ENCODE measurements at regions not wholly inside any gene's neighbourhood (a gene's known extent, or its start where the extent isn't known, plus 50 kb on each side); places are given as distances from the start of the nearest gene placed in this dataset.

- DNase-seq = peak; percentile 32
These were observed 71.4 kb upstream of the RAB4A start for GRCh38 chr1:229199261-229200243.

DNA sequence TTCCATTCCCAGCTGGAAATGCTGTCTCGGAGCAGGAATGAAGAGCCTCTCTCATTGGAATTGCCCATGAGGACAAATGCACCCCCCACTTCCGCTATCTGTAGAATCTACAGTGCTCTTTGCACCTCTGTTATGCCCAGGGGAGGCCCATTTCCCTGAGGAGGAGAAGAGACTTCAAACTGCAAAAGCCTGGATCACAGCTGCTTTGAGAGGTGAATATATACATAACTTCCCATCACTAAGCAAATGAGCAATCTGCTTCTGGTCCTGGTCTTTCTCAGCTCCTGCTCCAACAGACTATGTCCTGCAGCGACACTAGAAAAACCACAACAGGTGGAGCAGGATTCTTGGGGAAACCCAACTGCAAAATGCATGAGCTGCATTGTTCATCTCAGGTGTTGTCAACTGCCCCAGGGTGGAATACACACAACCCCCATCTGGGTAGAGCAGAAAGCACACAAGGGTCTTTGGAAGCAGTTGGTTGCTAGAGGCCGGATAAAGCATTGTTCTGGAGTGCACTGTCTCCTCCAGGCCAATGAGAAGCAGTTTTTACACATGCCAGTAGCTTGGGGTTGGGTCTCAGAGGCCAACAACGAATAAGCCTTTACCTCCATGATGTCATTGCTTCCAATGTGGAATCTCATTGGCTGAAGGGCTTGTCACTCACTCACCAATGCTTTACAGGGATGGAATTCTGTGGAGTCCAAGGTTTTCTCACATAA lies 67.7 kb upstream of the RAB4A start:
- DNase-seq = peak; percentile 10

- DNase-seq = no peak
These were observed 66.8 kb upstream of the RAB4A start for GRCh38 chr1:229203991-229204632.

GRCh38 chr1:229204921-229205777 lies 65.8 kb upstream of the RAB4A start:
- DNase-seq = no peak

DNA sequence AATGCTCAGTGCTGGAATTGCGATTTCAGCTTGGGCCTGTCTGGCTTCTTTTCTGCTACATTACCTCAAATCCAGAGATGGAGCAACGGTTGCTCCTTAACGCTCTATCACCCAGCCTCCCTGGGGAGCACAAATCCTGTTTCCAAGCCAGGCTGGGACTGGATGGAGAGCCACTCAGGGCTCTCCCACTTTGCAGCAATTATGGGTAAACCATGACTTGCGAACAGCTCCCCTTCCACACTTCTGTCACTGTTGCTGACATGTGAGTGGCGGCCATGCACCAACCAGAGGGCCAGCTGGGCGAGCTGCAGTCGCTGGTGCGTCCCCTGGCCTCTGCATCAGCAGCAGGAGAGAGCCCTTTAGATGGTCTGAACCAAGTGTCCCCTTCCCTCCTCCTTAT lies 65.1 kb upstream of the RAB4A start:
- no peak for DNase-seq

- DNase-seq = no peak
These were observed 63.0 kb upstream of the RAB4A start for GRCh38 chr1:229207916-229208315.

DNA sequence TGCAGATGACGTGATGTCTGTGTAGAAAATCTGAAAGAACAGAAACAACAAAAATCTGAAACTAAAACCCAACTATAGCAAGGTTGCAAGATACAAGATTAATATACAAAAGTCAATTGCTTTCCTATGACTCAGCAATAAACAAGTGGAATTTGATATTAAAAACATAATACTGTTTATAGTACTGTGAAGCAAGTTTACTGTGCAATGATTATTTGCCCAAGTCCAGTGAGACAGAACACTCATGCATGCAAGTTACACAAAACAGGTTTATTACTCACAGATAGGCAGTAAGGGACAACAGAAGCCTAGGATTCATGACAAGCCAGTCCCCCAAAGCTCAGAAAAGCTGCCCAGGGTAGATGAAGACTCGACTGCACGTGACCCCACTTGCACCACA lies 62.4 kb upstream of the RAB4A start:
- DNase-seq = no peak

- DNase-seq = no peak
These were observed 61.5 kb upstream of the RAB4A start for GRCh38 chr1:229209386-229209785.

- DNase-seq = no peak
These were observed 61.1 kb upstream of the RAB4A start for GRCh38 chr1:229209816-229210215.

GRCh38 chr1:229210844-229211243 lies 60.1 kb upstream of the RAB4A start:
- DNase-seq = no peak

- DNase-seq = no peak
These were observed 57.1 kb upstream of the RAB4A start for GRCh38 chr1:229213797-229214196.

GRCh38 chr1:229217716-229218115 lies 53.2 kb upstream of the RAB4A start:
- DNase-seq = no peak

DNA sequence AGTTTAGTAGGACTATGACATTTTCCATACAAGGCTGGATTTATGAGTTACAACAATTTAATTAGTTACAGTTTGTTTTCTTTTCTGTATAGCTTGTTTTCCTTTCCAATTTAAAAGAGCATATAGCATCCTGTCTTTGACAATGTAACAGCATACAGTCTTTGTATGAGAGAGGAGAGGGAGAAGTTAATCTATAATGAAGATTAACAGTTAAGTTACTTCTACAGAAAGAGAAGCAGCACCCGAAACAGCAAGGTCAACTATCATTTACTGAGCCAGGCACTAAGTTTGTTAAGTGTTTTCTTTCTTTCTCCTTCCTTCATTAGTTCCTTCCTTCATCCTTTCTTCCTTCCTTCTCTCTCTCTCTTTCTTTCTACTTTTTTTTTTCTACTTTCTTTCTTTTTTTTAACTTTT lies 52.3 kb upstream of the RAB4A start:
- DNase-seq = no peak

DNA sequence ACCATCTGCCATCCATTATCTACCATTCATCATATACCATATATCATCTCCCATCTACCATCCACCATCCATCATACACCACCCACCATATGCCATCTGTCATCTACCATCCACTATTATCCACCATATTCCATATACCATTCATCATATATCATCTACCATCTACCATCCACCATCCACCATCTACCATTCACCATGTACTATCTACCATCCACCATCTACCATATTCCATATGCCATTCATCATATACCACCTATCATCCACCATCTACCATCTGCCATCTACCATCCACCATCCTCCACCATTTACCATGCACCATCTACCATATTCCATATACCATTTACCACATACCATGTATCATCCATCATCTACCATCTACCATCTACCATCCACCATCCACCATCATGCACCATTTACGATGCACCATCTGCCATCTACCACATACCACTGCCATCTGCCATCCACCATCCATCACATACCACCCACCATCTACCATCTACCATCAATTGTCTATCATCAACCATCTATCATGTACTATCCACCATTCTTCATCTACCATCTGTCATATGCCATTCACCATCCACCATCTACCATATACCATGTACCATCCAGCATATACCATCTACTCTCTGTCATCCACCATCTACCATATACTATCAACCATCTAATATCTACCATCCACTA lies 50.6 kb upstream of the RAB4A start:
- no peak for DNase-seq

GRCh38 chr1:229221106-229222019 lies 49.5 kb upstream of the RAB4A start:
- no peak for DNase-seq

All from CD4-positive, alpha-beta T cell treated with Interleukin-10 for 1 hour (primary cell).